ENCODE measurements at regions not wholly inside any gene's neighbourhood (a gene's known extent, or its start where the extent isn't known, plus 50 kb on each side); places are given as distances from the start of the nearest gene placed in this dataset.

DNA sequence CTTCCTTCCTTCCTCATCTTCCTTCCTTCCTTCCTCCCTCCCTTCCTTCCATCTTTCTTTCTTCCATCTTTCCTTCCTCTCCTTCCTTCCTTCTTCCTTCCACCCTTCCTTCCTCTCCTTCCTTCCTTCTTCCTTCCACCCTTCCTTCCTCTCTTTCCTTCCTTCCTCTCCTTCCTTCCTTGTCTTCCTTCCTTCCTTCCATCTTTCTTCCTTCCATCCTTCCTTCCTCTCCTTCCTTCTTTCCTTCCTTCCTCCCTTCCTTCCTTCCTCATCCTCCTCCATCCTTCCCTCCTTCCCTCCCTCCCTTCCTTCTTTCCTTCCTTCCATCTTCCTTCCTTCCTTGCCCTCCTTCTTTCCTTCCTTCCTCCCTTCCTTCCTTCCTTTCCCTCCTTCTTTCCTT lies 361.4 kb upstream of the TSHZ2 start:
- no peak for TF ChIP-seq TEAD4 (IDR thresholded peaks at IDR 0.05)
- no peak for TF ChIP-seq EGR1 (IDR thresholded peaks at IDR 0.05)
- no peak for TF ChIP-seq YY1 (IDR thresholded peaks at IDR 0.05; ENCODE audit: low read depth)
- TF ChIP-seq, protein P1, sequence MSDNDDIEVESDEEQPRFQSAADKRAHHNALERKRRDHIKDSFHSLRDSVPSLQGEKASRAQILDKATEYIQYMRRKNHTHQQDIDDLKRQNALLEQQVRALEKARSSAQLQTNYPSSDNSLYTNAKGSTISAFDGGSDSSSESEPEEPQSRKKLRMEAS (IDR thresholded peaks at IDR 0.05): no peak
- no peak for TF ChIP-seq NFIC (IDR thresholded peaks at IDR 0.05)
- TF ChIP-seq, protein P2, sequence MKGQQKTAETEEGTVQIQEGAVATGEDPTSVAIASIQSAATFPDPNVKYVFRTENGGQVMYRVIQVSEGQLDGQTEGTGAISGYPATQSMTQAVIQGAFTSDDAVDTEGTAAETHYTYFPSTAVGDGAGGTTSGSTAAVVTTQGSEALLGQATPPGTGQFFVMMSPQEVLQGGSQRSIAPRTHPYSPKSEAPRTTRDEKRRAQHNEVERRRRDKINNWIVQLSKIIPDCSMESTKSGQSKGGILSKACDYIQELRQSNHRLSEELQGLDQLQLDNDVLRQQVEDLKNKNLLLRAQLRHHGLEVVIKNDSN (IDR thresholded peaks at IDR 0.05): no peak
- no peak for TF ChIP-seq RAD21 (IDR thresholded peaks at IDR 0.05; ENCODE audit: low read depth)
- no peak for TF ChIP-seq CREB1 (IDR thresholded peaks at IDR 0.05; ENCODE audit: low read depth)
- TF ChIP-seq ZBTB7A (IDR thresholded peaks at IDR 0.05; ENCODE audit: low read depth): no peak
- TF ChIP-seq CEBPB (IDR thresholded peaks at IDR 0.05): no peak
- no peak for TF ChIP-seq TCF12 (IDR thresholded peaks at IDR 0.05; ENCODE audit: low read depth)
- no peak for TF ChIP-seq EP300 (IDR thresholded peaks at IDR 0.05; ENCODE audit: borderline replicate concordance)
- TF ChIP-seq TAF1 (IDR thresholded peaks at IDR 0.05; ENCODE audit: low read depth): no peak
- TF ChIP-seq FOXM1 (IDR thresholded peaks at IDR 0.05; ENCODE audit: borderline replicate concordance, low read depth): no peak
- TF ChIP-seq, protein P3, sequence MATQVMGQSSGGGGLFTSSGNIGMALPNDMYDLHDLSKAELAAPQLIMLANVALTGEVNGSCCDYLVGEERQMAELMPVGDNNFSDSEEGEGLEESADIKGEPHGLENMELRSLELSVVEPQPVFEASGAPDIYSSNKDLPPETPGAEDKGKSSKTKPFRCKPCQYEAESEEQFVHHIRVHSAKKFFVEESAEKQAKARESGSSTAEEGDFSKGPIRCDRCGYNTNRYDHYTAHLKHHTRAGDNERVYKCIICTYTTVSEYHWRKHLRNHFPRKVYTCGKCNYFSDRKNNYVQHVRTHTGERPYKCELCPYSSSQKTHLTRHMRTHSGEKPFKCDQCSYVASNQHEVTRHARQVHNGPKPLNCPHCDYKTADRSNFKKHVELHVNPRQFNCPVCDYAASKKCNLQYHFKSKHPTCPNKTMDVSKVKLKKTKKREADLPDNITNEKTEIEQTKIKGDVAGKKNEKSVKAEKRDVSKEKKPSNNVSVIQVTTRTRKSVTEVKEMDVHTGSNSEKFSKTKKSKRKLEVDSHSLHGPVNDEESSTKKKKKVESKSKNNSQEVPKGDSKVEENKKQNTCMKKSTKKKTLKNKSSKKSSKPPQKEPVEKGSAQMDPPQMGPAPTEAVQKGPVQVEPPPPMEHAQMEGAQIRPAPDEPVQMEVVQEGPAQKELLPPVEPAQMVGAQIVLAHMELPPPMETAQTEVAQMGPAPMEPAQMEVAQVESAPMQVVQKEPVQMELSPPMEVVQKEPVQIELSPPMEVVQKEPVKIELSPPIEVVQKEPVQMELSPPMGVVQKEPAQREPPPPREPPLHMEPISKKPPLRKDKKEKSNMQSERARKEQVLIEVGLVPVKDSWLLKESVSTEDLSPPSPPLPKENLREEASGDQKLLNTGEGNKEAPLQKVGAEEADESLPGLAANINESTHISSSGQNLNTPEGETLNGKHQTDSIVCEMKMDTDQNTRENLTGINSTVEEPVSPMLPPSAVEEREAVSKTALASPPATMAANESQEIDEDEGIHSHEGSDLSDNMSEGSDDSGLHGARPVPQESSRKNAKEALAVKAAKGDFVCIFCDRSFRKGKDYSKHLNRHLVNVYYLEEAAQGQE (IDR thresholded peaks at IDR 0.05; ENCODE audit: low read depth): no peak

DNA sequence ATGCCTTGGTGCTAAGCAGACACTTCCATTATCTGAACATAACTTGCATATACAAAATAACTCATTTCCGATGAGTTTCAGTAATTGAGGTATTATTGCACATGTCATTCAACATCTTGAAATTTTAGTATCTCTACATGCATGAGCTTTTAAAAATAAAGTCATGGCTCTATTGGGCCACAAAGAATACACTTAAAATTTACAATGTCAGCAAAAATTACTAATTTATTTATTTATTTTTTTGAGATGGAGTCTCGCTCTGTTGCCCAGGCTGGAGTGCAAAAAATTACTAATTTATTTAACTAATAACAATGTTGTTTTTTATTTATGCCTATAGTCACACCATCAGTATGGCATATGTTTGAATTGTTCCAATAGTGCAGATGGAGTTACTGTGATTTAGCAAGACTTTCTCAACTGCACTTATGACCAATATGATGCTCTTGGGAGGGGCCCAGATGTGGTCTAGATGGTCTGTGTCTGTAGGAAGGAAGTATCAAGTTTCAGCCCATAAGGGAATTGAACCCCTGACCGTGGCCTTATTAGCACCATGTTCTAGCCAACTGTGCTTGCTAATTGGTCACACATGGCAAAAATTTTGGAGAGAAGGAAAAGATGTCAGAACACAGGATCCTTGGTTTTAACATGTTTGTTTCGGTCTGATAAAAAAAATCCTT lies 370.7 kb upstream of the TSHZ2 start:
- TF ChIP-seq, protein P1 (IDR thresholded peaks at IDR 0.05): no peak
- no peak for TF ChIP-seq ZBTB7A (IDR thresholded peaks at IDR 0.05; ENCODE audit: low read depth)
- TF ChIP-seq RAD21 (IDR thresholded peaks at IDR 0.05; ENCODE audit: low read depth): no peak
- no peak for TF ChIP-seq CREB1 (IDR thresholded peaks at IDR 0.05; ENCODE audit: low read depth)
- TF ChIP-seq TEAD4 (IDR thresholded peaks at IDR 0.05): no peak
- no peak for TF ChIP-seq EGR1 (IDR thresholded peaks at IDR 0.05)
- no peak for TF ChIP-seq EP300 (IDR thresholded peaks at IDR 0.05; ENCODE audit: borderline replicate concordance)
- no peak for TF ChIP-seq TAF1 (IDR thresholded peaks at IDR 0.05; ENCODE audit: low read depth)
- TF ChIP-seq, protein P2 (IDR thresholded peaks at IDR 0.05): no peak
- TF ChIP-seq CEBPB (IDR thresholded peaks at IDR 0.05): no peak

DNA sequence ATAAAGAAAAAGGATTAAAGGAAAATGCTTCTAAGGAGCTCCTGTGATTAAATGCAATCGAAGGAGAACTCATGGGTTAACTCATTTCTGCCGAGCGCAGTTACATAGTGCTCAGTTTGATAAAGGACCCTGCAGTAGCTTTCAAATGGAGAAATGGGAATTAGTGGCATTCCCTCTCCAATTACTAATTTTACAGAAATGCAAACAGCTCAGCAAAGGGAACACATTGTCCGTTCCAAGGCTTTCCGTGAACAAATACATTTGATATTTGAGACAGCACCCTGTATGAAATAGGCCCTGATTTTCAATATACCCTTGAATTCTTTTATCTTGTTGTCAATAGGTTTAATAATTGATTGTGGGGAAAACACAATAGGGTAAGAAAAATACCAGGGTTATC lies 375.9 kb upstream of the TSHZ2 start:
- TF ChIP-seq RAD21 (IDR thresholded peaks at IDR 0.05; ENCODE audit: low read depth): no peak
- no peak for TF ChIP-seq TCF12 (IDR thresholded peaks at IDR 0.05; ENCODE audit: low read depth)
- no peak for TF ChIP-seq TEAD4 (IDR thresholded peaks at IDR 0.05)
- no peak for TF ChIP-seq CEBPB (IDR thresholded peaks at IDR 0.05)

DNA sequence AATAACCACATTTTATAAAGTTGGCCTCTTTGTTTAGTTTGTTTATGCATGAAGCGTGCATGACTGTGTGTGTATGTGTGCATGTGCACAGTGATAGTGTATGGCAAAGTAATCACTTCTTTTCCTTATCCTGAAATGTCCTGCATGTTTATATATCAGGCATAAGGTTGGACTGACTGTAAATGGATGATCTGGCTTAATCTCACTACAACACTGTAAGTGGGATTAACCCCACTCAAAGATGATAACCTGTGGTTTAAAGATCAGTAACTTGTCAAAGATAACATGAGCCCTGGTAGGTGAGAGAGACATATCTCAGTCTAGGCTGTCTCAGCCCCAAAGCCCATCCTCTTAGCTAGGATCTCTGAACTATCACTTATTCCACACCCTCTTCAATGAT lies 376.6 kb upstream of the TSHZ2 start:
- TF ChIP-seq, protein P3 (IDR thresholded peaks at IDR 0.05; ENCODE audit: low read depth): no peak
- TF ChIP-seq ZBTB7A (IDR thresholded peaks at IDR 0.05; ENCODE audit: low read depth) (no peak), RAD21 (IDR thresholded peaks at IDR 0.05; ENCODE audit: low read depth) (no peak), CREB1 (IDR thresholded peaks at IDR 0.05; ENCODE audit: low read depth) (no peak), YY1 (IDR thresholded peaks at IDR 0.05; ENCODE audit: low read depth) (no peak), TCF12 (IDR thresholded peaks at IDR 0.05; ENCODE audit: low read depth) (no peak), EGR1 (IDR thresholded peaks at IDR 0.05) (no peak), TAF1 (IDR thresholded peaks at IDR 0.05; ENCODE audit: low read depth) (no peak), TEAD4 (IDR thresholded peaks at IDR 0.05) (no peak), NFIC (IDR thresholded peaks at IDR 0.05) (no peak), FOXM1 (IDR thresholded peaks at IDR 0.05; ENCODE audit: borderline replicate concordance, low read depth) (no peak), EP300 (IDR thresholded peaks at IDR 0.05; ENCODE audit: borderline replicate concordance) (no peak), CEBPB (IDR thresholded peaks at IDR 0.05) (no peak)
- TF ChIP-seq, protein P2 (IDR thresholded peaks at IDR 0.05): no peak
- TF ChIP-seq, protein P1 (IDR thresholded peaks at IDR 0.05): no peak

DNA sequence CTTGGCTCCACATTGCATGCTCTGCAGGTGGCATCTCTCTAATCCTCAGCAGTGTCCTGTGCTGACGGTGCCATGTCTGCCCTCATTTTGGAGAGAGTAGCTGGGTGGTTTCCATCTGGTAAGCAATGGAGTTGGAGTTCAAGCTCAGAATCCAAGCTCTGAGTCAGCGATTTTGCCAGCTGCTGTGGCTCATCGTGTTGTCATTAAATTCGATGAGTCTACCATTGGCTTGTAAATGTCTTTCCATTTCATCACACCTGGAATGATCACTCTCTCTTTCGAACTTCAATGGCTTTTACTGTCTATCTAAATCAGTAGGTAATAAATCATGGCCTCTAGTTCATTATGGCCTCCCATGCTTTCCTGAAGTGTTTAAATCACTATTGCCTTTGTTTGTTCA lies 378.5 kb upstream of the TSHZ2 start:
- TF ChIP-seq TCF12 (IDR thresholded peaks at IDR 0.05; ENCODE audit: low read depth) (no peak), CEBPB (IDR thresholded peaks at IDR 0.05) (no peak), EP300 (IDR thresholded peaks at IDR 0.05; ENCODE audit: borderline replicate concordance) (no peak), TEAD4 (IDR thresholded peaks at IDR 0.05) (no peak), NFIC (IDR thresholded peaks at IDR 0.05) (no peak), CREB1 (IDR thresholded peaks at IDR 0.05; ENCODE audit: low read depth) (no peak), ZBTB7A (IDR thresholded peaks at IDR 0.05; ENCODE audit: low read depth) (no peak), YY1 (IDR thresholded peaks at IDR 0.05; ENCODE audit: low read depth) (no peak), RAD21 (IDR thresholded peaks at IDR 0.05; ENCODE audit: low read depth) (no peak), EGR1 (IDR thresholded peaks at IDR 0.05) (no peak), TAF1 (IDR thresholded peaks at IDR 0.05; ENCODE audit: low read depth) (no peak), FOXM1 (IDR thresholded peaks at IDR 0.05; ENCODE audit: borderline replicate concordance, low read depth) (no peak)
- TF ChIP-seq, protein P1 (IDR thresholded peaks at IDR 0.05): no peak
- TF ChIP-seq, protein P3 (IDR thresholded peaks at IDR 0.05; ENCODE audit: low read depth): no peak
- TF ChIP-seq, protein P2 (IDR thresholded peaks at IDR 0.05): no peak
